GM23248 (cell line): ENCODE measurements at regions not wholly inside any gene's neighbourhood (a gene's known extent, or its start where the extent isn't known, plus 50 kb on each side); places are given as distances from the start of the nearest gene placed in this dataset.
A peak's percentile ranks its signal among the peaks of the same experiment; 100 is the strongest.

ENCODE experiments used
- DNase-seq: peaks from one replicate; pipeline ENCODE4 v3.0.0-alpha.2; 2015
- H2AFZ ChIP-seq: fragments of 200-600 bp; sonication (generic); 2 replicates; pipeline ENCODE4 v1.6.1; 2016; ENCODE audit warnings: antibody characterized with exemption
- H3F3A ChIP-seq: fragments of 200-600 bp; sonication (generic); 2 replicates; pipeline ENCODE4 v1.6.1; 2016; ENCODE audit warnings: mild to moderate bottlenecking, antibody characterized with exemption, mixed run types; ENCODE audit not compliant: insufficient read depth
- H3K27ac ChIP-seq: fragments of 200-600 bp; sonication (generic); 2 replicates; pipeline ENCODE4 v1.5.1; 2016; ENCODE audit warnings: mild to moderate bottlenecking
- H3K27me3 ChIP-seq: fragments of 200-600 bp; sonication (generic); replicated peaks from 2 replicates; pipeline ENCODE4 v1.6.1; 2016; ENCODE audit warnings: mild to moderate bottlenecking; ENCODE audit not compliant: insufficient read depth
- H3K36me3 ChIP-seq: fragments of 200-600 bp; sonication (generic); 2 replicates; pipeline ENCODE4 v1.6.1; 2016; ENCODE audit warnings: low read depth, mild to moderate bottlenecking
- H3K4me1 ChIP-seq: fragments of 200-600 bp; sonication (generic); 2 replicates; pipeline ENCODE4 v1.6.1; 2016; ENCODE audit warnings: mild to moderate bottlenecking; ENCODE audit not compliant: insufficient read depth
- H3K4me2 ChIP-seq: fragments of 200-600 bp; sonication (generic); one replicate; pipeline ENCODE4 v1.6.1; 2016; ENCODE audit warnings: mild to moderate bottlenecking; ENCODE audit not compliant: unreplicated experiment
- H3K4me3 ChIP-seq: fragments of 200-600 bp; sonication (generic); 2 replicates; pipeline ENCODE4 v1.5.1; 2016; ENCODE audit warnings: mild to moderate bottlenecking
- H3K79me2 ChIP-seq: fragments of 200-600 bp; sonication (generic); 2 replicates; pipeline ENCODE4 v1.6.1; 2016; ENCODE audit warnings: mild to moderate bottlenecking; ENCODE audit not compliant: insufficient read depth
- H3K9ac ChIP-seq: fragments of 200-600 bp; sonication (generic); 2 replicates; pipeline ENCODE4 v1.6.1; 2016; ENCODE audit warnings: mild to moderate bottlenecking
- H3K9me2 ChIP-seq: fragments of 200-600 bp; sonication (generic); 2 replicates; pipeline ENCODE4 v1.6.1; 2016; ENCODE audit warnings: mixed run types, mild to moderate bottlenecking, moderate library complexity; ENCODE audit not compliant: insufficient read depth
- H3K9me3 ChIP-seq: fragments of 200-600 bp; sonication (generic); one replicate; pipeline ENCODE4 v1.6.1; 2017; ENCODE audit warnings: low read depth
- H4K20me1 ChIP-seq: fragments of 200-600 bp; sonication (generic); 2 replicates; pipeline ENCODE4 v1.6.0; 2016; ENCODE audit not compliant: insufficient read depth
- EZH2 ChIP-seq: fragments of 200-600 bp; sonication (generic); IDR thresholded peaks from 2 replicates; pipeline ENCODE4 v1.6.1; 2018; ENCODE audit warnings: antibody characterized with exemption, mild to moderate bottlenecking; ENCODE audit not compliant: insufficient read depth, poor library complexity, severe bottlenecking
- EZH2phosphoT487 ChIP-seq: fragments of 200-600 bp; sonication (generic); IDR thresholded peaks from 2 replicates; pipeline ENCODE4 v1.6.1; 2018; ENCODE audit warnings: antibody characterized with exemption, moderate library complexity, mild to moderate bottlenecking, low read depth; ENCODE audit not compliant: insufficient read depth
- WGBS, 2 experiments: methylation state at CpG; one replicate each; pipeline ENCODE4 v1.1.6; 2015 to 2017; ENCODE audit warnings: low lambda C conversion rate in 2 of 2, low coverage in 1 of 2; ENCODE audit errors: missing lambda C conversion rate in 2 of 2; 5-methylcytosine and 5-hydroxymethylcytosine counted together
- in situ Hi-C: fragments of 300-500 bp; cut with MboI; formaldehyde crosslinking; loops from 2 replicates; pipeline ENCODE4 v1.15.0; 2020

DNA sequence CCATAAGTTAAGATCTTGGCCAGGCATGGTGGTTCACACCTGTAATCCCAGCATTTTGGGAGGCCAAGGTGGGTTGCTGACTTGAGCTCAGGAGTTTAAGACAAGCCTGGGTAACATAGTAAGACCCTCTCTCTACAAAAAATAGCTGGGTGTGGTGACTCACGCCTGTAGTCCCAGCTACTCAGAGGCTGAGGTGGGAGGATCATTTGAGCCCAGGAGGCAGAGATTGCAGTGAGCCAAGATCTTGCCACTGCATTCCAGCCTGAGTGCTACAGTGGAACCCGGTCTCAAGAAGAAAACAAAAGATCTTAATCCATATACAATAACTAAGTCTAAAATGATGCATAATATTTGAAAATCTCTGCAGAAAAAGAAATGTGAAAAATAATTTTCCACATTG is 165.5 kb upstream of the NR5A2 start:
- H3K4me1 ChIP-seq = peaks cover 23% of the 10 kb centered on the region
- H3K36me3 ChIP-seq = no peaks in the 10 kb centered on the region
- WGBS, 2 experiments = 58 to 60% methylated on average over 2 of the region's 2 CpGs
- no peak overlapping the region for H2AFZ ChIP-seq
- no peak overlapping the region for H3K4me2 ChIP-seq
- no peaks in the 10 kb centered on the region for H3K9me2 ChIP-seq
- peaks cover 19% of the 10 kb centered on the region for H3F3A ChIP-seq
- DNase-seq = no peak
- no peaks in the 10 kb centered on the region for H4K20me1 ChIP-seq
- no peak overlapping the region for H3K9ac ChIP-seq
- in situ Hi-C loops = no loop called here
- H3K27me3 ChIP-seq = no peaks in the 10 kb centered on the region
- no peak for TF ChIP-seq EZH2
- TF ChIP-seq EZH2phosphoT487 = no peak
- H3K79me2 ChIP-seq = no peaks in the 10 kb centered on the region
- no peak overlapping the region for H3K4me3 ChIP-seq
- H3K27ac ChIP-seq = no peak overlapping the region
- H3K9me3 ChIP-seq = no peaks in the 10 kb centered on the region

DNA sequence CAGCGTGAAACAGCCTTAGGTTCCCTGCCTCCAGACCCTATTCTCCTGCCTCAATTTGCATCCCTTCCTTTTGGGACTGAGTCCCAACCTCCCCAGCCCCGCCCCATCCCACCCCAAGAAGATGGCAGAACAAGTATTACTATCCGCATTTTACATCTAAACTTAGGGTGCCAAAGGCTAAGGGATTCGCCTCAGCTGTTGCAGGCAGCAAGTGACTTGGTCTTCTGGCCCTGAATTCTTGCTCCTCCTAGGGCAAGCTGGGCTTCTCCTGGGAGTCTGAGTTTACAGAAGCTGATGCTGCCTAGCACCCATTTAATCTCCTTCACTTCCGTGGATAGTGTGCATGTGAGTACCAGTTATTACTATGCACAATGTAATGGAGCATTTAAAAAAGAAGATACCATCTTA is 161.3 kb upstream of the NR5A2 start:
- TF ChIP-seq EZH2 (no peak), EZH2phosphoT487 (no peak)
- no peak overlapping the region for H3K27ac ChIP-seq
- peak overlapping the region; percentile 42 for H2AFZ ChIP-seq
- no peak overlapping the region for H3K4me2 ChIP-seq
- H4K20me1 ChIP-seq = no peaks in the 10 kb centered on the region
- in situ Hi-C loops = no loop called here
- H3K9me3 ChIP-seq = no peaks in the 10 kb centered on the region
- no peaks in the 10 kb centered on the region for H3K27me3 ChIP-seq
- WGBS, 2 experiments = 38 to 40% methylated on average over 5 of the region's 5 CpGs
- H3K9me2 ChIP-seq = no peaks in the 10 kb centered on the region
- no peak overlapping the region for H3K9ac ChIP-seq
- H3K79me2 ChIP-seq = no peaks in the 10 kb centered on the region
- H3F3A ChIP-seq = no peaks in the 10 kb centered on the region
- no peak for DNase-seq
- H3K36me3 ChIP-seq = no peaks in the 10 kb centered on the region
- no peak overlapping the region for H3K4me3 ChIP-seq
- H3K4me1 ChIP-seq = no peaks in the 10 kb centered on the region; the same call in 1 of the 2 replicates

- H2AFZ ChIP-seq = peak overlapping the region; percentile 58; the same call in 1 of the 2 replicates
- WGBS, 2 experiments = 47 to 51% methylated on average over 3 of the region's 3 CpGs
- H3K36me3 ChIP-seq = no peaks in the 10 kb centered on the region
- no peak overlapping the region for H3K9ac ChIP-seq
- no peak overlapping the region for H3K4me3 ChIP-seq
- no peaks in the 10 kb centered on the region for H3K9me2 ChIP-seq
- no peaks in the 10 kb centered on the region for H3K27me3 ChIP-seq
- H3K79me2 ChIP-seq = no peaks in the 10 kb centered on the region
- no peaks in the 10 kb centered on the region for H3F3A ChIP-seq
- no peaks in the 10 kb centered on the region; the same call in 1 of the 2 replicates for H3K4me1 ChIP-seq
- in situ Hi-C loops = no loop called here
- no peak for DNase-seq
- H3K4me2 ChIP-seq = no peak overlapping the region
- no peaks in the 10 kb centered on the region for H3K9me3 ChIP-seq
- TF ChIP-seq EZH2 (no peak), EZH2phosphoT487 (no peak)
- H4K20me1 ChIP-seq = no peaks in the 10 kb centered on the region
- no peak overlapping the region for H3K27ac ChIP-seq
Observed at GRCh38 chr1:199867601-199868000, 159.9 kb upstream of the NR5A2 start.

- in situ Hi-C loops = no loop called here
- no peak overlapping the region for H3K4me3 ChIP-seq
Observed at GRCh38 chr1:199868777-199869176, 158.7 kb upstream of the NR5A2 start.

GRCh38 chr1:199875337-199875736 is 152.2 kb upstream of the NR5A2 start:
- H3K4me2 ChIP-seq = no peak overlapping the region
- WGBS, 2 experiments = 67 to 71% methylated on average over 3 of the region's 3 CpGs
- in situ Hi-C loops = no loop called here
- H3K9me2 ChIP-seq = no peaks in the 10 kb centered on the region
- H3K27ac ChIP-seq = no peak overlapping the region
- TF ChIP-seq EZH2 (no peak), EZH2phosphoT487 (no peak)
- H3K4me1 ChIP-seq = no peaks in the 10 kb centered on the region
- H4K20me1 ChIP-seq = no peaks in the 10 kb centered on the region
- no peak for DNase-seq
- no peaks in the 10 kb centered on the region for H3K9me3 ChIP-seq
- H3K36me3 ChIP-seq = no peaks in the 10 kb centered on the region
- no peak overlapping the region for H3K9ac ChIP-seq
- no peaks in the 10 kb centered on the region for H3K27me3 ChIP-seq
- H2AFZ ChIP-seq = no peak overlapping the region
- H3K4me3 ChIP-seq = no peak overlapping the region
- H3F3A ChIP-seq = no peaks in the 10 kb centered on the region
- H3K79me2 ChIP-seq = no peaks in the 10 kb centered on the region

More at GRCh38 chr1:199868777-199869176, 158.7 kb upstream of the NR5A2 start:
- 33 to 49% methylated on average over 3 of the region's 3 CpGs for WGBS, 2 experiments
- Histone ChIP-seq H3K79me2 (no peaks in the 10 kb centered on the region), H2AFZ (no peak overlapping the region), H3K27me3 (no peaks in the 10 kb centered on the region), H4K20me1 (no peaks in the 10 kb centered on the region), H3K4me1 (no peaks in the 10 kb centered on the region; the same call in 1 of the 2 replicates), H3K36me3 (no peaks in the 10 kb centered on the region), H3K9ac (no peak overlapping the region), H3F3A (no peaks in the 10 kb centered on the region), H3K9me3 (no peaks in the 10 kb centered on the region), H3K27ac (no peak overlapping the region), H3K9me2 (no peaks in the 10 kb centered on the region), H3K4me2 (no peak overlapping the region)
- no peak for TF ChIP-seq EZH2phosphoT487
- no peak for TF ChIP-seq EZH2
- no peak for DNase-seq
